Stimulated activated memory B cell treated with anti-CD40 and anti-IgM and Interleukin-4, amounts not matched to agents 10 μg/mL and 1 μg/mL and 100 μg/mL, for 72 hours (primary cell): ENCODE measurements at regions not wholly inside any gene's neighbourhood (a gene's known extent, or its start where the extent isn't known, plus 50 kb on each side); places are given as distances from the start of the nearest gene placed in this dataset.
"Not testable (repeated sequence)": the region's sequence is repeated elsewhere in the genome, so short reads cannot be mapped to it uniquely, and the experiment has no call there.

Experiments
- ATAC-seq: fragments of 150-1000 bp; cut with Tn5 transposase; 2 replicates; pipeline ENCODE4 v1.10.0; 2021
- H3K27ac Mint-ChIP-seq: one replicate; pipeline ENCODE4 v1.8.0; 2022; ENCODE audit warnings: mild to moderate bottlenecking, mixed read lengths
- H3K27me3 Mint-ChIP-seq: one replicate; pipeline ENCODE4 v1.8.0; 2022; ENCODE audit warnings: mixed read lengths
- H3K36me3 Mint-ChIP-seq: one replicate; pipeline ENCODE4 v1.8.0; 2022; ENCODE audit warnings: mixed read lengths
- H3K4me1 Mint-ChIP-seq: one replicate; pipeline ENCODE4 v1.8.0; 2022; ENCODE audit warnings: mixed read lengths
- H3K4me3 Mint-ChIP-seq: one replicate; pipeline ENCODE4 v1.8.0; 2022; ENCODE audit warnings: mild to moderate bottlenecking, moderate library complexity, mixed read lengths
- H3K9me3 Mint-ChIP-seq: one replicate; pipeline ENCODE4 v1.8.0; 2022; ENCODE audit warnings: mixed read lengths

DNA sequence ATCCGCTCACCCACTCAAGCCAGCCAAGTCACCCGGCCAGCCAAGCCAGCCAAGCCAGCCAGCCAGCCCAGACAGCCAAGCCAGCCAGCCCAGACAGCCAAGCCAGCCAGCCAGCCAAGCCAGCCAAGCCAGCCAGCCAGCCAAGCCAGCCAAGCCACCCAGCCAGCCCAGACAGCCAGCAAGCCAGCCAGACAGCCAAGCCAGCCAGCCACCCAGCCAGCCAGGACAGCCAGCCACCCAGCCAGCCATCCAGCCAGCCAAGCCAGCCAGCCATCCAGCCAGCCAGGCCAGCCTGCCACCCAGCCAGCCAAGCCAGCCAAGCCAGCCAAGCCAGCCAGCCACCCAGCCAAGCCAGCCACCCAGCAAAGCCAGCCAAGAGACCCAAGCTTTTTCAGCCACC is 316.8 kb upstream of the PLGLB2 start:
- H3K27me3 Mint-ChIP-seq, H3K4me3 Mint-ChIP-seq, H3K9me3 Mint-ChIP-seq, H3K27ac Mint-ChIP-seq, ATAC-seq, H3K36me3 Mint-ChIP-seq, H3K4me1 Mint-ChIP-seq: not testable (repeated sequence)

DNA sequence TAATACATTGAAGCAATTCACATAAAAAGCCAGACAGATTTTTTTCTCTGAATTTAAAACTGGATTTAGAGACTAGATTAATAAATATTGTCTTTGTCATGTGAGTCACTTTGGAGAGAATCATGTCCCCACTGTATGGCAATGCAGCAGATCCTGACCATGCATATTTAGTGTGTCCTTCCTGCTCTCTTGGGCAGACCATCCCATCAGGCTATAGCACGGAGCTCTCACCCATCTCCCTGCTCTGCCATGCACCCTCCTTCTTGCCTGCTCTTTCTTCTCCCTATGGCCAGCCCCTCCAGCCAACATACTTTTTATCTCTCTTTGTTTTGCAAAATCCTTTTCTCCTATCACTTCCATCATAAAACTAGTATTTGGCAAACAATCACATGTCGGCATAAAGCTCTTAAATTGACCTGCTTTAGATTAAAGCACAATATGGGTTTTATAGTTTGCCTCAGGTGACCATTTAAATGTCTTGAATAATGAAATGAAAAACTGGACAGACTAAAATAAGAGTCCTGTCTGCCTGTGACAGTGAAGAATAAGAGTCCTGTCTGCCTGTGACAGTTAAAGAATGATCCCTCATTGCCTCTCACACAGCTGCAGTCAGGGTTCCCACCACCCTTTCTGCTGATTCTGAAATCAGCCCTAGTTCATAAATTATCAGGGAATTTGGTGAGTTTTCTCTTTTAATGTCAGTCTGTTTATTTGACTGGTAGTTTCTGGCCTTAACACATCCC is 315.0 kb upstream of the PLGLB2 start:
- not testable (repeated sequence) for H3K4me3 Mint-ChIP-seq, H3K36me3 Mint-ChIP-seq, H3K27ac Mint-ChIP-seq, ATAC-seq, H3K9me3 Mint-ChIP-seq, H3K4me1 Mint-ChIP-seq, H3K27me3 Mint-ChIP-seq

DNA sequence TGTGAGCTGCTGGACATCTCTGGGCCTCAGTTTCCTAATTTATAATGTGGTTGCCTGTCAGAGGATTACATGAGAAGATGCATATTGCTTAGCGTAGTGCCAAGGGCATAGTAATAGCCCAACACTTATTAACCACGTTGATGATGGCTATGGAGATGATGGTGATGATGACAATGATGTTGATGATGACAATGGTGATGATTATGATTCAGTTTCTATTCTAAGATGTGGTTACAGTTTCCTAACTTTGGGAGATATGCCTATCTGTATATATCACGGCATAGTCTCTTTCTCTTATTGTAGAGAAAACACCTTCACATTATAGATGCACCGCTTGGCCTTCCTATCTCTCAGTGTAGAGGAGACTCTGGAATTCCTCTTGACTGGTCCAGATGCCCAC is 311.9 kb upstream of the PLGLB2 start:
- not testable (repeated sequence) for H3K4me1 Mint-ChIP-seq, H3K9me3 Mint-ChIP-seq, H3K27ac Mint-ChIP-seq, H3K4me3 Mint-ChIP-seq, H3K27me3 Mint-ChIP-seq, ATAC-seq, H3K36me3 Mint-ChIP-seq

- ATAC-seq, H3K36me3 Mint-ChIP-seq, H3K4me1 Mint-ChIP-seq, H3K4me3 Mint-ChIP-seq, H3K9me3 Mint-ChIP-seq, H3K27me3 Mint-ChIP-seq, H3K27ac Mint-ChIP-seq: not testable (repeated sequence)
Observed at GRCh38 chr2:87437701-87438260, 310.1 kb upstream of the PLGLB2 start.

GRCh38 chr2:87438780-87439454 is 309.0 kb upstream of the PLGLB2 start:
- H3K9me3 Mint-ChIP-seq, H3K36me3 Mint-ChIP-seq, H3K27me3 Mint-ChIP-seq, H3K4me3 Mint-ChIP-seq, H3K27ac Mint-ChIP-seq, H3K4me1 Mint-ChIP-seq, ATAC-seq: not testable (repeated sequence)

GRCh38 chr2:87439617-87440204 is 308.2 kb upstream of the PLGLB2 start:
- H3K9me3 Mint-ChIP-seq, ATAC-seq, H3K27ac Mint-ChIP-seq: not testable (repeated sequence)

DNA sequence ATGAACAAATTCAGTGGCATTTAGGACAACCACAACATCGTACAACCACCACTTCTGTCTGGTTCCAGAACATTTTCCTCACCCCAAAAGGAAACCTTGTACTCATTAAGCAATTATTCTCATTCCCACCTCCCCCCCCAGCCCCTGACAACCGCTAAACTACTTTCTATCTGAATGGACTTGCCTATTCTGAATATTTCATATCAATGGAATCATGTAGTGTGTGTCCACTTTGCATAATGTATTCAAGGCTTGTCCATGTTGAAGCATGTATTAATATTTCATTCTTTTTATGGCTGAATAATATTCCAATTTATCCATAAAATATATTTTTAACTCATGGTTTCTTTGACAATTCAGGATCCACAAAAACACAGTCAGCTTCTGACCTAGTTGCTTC is 307.2 kb upstream of the PLGLB2 start:
- not testable (repeated sequence) for H3K4me3 Mint-ChIP-seq, H3K36me3 Mint-ChIP-seq, H3K4me1 Mint-ChIP-seq, H3K27me3 Mint-ChIP-seq, H3K27ac Mint-ChIP-seq, ATAC-seq, H3K9me3 Mint-ChIP-seq

More at GRCh38 chr2:87439617-87440204, 308.2 kb upstream of the PLGLB2 start:
- H3K4me3 Mint-ChIP-seq, H3K27me3 Mint-ChIP-seq, H3K36me3 Mint-ChIP-seq, H3K4me1 Mint-ChIP-seq: not testable (repeated sequence)

- ATAC-seq, H3K4me1 Mint-ChIP-seq, H3K4me3 Mint-ChIP-seq, H3K27me3 Mint-ChIP-seq, H3K36me3 Mint-ChIP-seq, H3K27ac Mint-ChIP-seq, H3K9me3 Mint-ChIP-seq: not testable (repeated sequence)
Observed at GRCh38 chr2:87441375-87441774, 306.5 kb upstream of the PLGLB2 start.

- not testable (repeated sequence) for H3K27me3 Mint-ChIP-seq, H3K4me3 Mint-ChIP-seq, H3K36me3 Mint-ChIP-seq, H3K4me1 Mint-ChIP-seq, H3K9me3 Mint-ChIP-seq
- H3K27ac Mint-ChIP-seq, result peak overlapping the region; percentile 27
- ATAC-seq, result peak; percentile 90
Observed at GRCh38 chr2:87442983-87443577, 304.8 kb upstream of the PLGLB2 start.

- H3K27me3 Mint-ChIP-seq, H3K4me1 Mint-ChIP-seq, ATAC-seq, H3K4me3 Mint-ChIP-seq, H3K36me3 Mint-ChIP-seq, H3K9me3 Mint-ChIP-seq, H3K27ac Mint-ChIP-seq: not testable (repeated sequence)
Observed at GRCh38 chr2:87444951-87445350, 302.9 kb upstream of the PLGLB2 start.

DNA sequence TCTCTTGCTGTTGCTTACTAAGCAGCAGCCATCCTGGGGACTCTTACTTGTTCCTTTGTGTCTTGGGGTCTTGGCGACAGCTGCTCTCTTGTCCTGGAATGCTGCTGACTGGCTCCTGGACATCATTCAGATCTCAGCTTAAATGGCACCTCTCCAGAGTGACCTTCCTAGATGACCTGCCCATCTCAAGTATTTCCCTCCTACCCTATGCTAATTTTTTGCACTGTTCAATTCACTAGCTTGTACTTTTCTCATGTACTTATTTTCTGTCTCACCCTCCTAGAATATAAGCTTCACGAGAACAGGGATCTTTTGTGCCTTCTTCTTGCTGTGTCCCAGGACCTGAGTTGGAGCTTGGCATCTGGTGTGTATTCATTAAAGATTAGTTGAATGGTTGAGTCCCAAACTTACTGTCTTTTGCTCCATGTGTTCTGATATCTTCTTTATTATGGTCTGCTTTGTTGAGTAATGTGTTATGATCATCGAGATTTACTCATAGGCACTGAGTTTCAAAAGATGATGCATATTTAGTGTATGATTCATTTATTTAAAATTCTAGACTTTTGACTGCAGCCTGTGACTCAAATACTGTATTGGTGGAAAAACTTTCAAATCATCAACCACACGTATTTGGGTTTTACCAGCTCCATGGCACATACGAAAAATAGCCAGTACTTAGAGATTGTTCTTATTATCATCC is 302.1 kb upstream of the PLGLB2 start:
- H3K27me3 Mint-ChIP-seq, H3K4me3 Mint-ChIP-seq, ATAC-seq, H3K9me3 Mint-ChIP-seq, H3K4me1 Mint-ChIP-seq, H3K27ac Mint-ChIP-seq, H3K36me3 Mint-ChIP-seq: not testable (repeated sequence)

- not testable (repeated sequence) for ATAC-seq, H3K27me3 Mint-ChIP-seq, H3K9me3 Mint-ChIP-seq, H3K4me1 Mint-ChIP-seq, H3K36me3 Mint-ChIP-seq, H3K4me3 Mint-ChIP-seq, H3K27ac Mint-ChIP-seq
Observed at GRCh38 chr2:87446313-87446696, 301.6 kb upstream of the PLGLB2 start.

DNA sequence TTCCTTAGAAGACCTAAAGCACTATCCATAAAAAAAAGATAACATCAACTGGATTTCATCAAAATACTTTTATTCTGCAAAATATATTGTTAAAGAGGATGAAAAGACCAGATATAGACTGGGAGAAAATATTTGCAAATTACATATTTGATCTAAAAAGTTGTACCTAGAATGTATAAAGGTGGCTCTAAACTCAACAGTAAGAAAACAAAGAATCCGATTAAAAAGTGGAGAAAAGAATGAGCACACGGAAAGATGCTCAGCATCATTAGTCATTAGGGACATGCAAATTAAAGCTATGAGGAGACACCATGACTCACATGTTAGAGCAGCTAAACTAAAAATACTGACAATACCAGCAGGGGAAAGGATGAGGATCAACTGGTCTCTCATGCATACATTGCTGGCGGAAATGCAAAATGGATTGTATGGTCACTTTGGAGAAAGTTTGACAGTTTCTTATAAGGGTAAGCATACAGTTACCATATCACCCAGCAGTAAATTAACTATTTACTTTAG is 298.4 kb upstream of the PLGLB2 start:
- H3K36me3 Mint-ChIP-seq, H3K27me3 Mint-ChIP-seq, H3K27ac Mint-ChIP-seq, H3K4me1 Mint-ChIP-seq, H3K9me3 Mint-ChIP-seq, H3K4me3 Mint-ChIP-seq: not testable (repeated sequence)
- peak; percentile 67 for ATAC-seq

- not testable (repeated sequence) for H3K36me3 Mint-ChIP-seq, ATAC-seq, H3K27ac Mint-ChIP-seq
Observed at GRCh38 chr2:87452193-87452592, 295.7 kb upstream of the PLGLB2 start.

DNA sequence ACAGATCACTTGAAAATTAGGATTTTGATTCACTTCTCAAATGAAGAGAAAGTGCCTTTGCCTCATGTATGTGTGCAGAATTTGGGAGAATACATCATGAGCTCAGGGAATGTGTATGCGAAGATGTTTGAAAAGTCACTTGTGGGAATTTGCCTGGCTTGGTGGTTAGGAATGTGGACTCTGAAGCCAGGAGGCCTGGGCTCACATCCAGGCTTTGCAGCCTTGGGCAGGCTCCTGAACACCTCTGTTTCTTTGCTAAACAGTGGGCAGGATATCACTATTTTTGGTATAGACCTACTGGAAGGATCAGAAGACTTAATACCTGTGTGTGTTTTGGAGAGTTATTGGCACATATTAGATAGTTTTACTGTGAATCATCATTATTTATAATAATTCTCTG is 295.0 kb upstream of the PLGLB2 start:
- not testable (repeated sequence) for H3K27me3 Mint-ChIP-seq, H3K9me3 Mint-ChIP-seq, H3K36me3 Mint-ChIP-seq, ATAC-seq, H3K27ac Mint-ChIP-seq, H3K4me1 Mint-ChIP-seq, H3K4me3 Mint-ChIP-seq

More at GRCh38 chr2:87452193-87452592, 295.7 kb upstream of the PLGLB2 start:
- not testable (repeated sequence) for H3K4me3 Mint-ChIP-seq, H3K27me3 Mint-ChIP-seq, H3K9me3 Mint-ChIP-seq, H3K4me1 Mint-ChIP-seq
